Neuronal stem cell (in vitro differentiated cells): ENCODE measurements at regions not wholly inside any gene's neighbourhood (a gene's known extent, or its start where the extent isn't known, plus 50 kb on each side); places are given as distances from the start of the nearest gene placed in this dataset.

Experiments
- DNase-seq: peaks from one replicate; pipeline ENCODE4 v3.0.0-alpha.2; 2013; ENCODE audit warnings: low spot score
- H2AFZ ChIP-seq: one replicate; pipeline ENCODE4 v1.6.1; 2013; ENCODE audit warnings: mild to moderate bottlenecking, low read length, inconsistent platforms
- H2AK5ac ChIP-seq: 2 replicates; pipeline ENCODE4 v1.6.1; 2013; ENCODE audit warnings: low read depth, mild to moderate bottlenecking, inconsistent platforms, low read length, moderate library complexity, mixed read lengths
- H2BK120ac ChIP-seq: 2 replicates; pipeline ENCODE4 v1.6.1; 2013; ENCODE audit warnings: low read depth, mild to moderate bottlenecking, inconsistent platforms, low read length, moderate library complexity, mixed read lengths
- H2BK12ac ChIP-seq: one replicate; pipeline ENCODE4 v1.6.1; 2013; ENCODE audit warnings: low read length, inconsistent platforms
- H2BK15ac ChIP-seq: 2 replicates; pipeline ENCODE4 v1.6.1; 2013; ENCODE audit warnings: mild to moderate bottlenecking, low read length, inconsistent platforms, mixed read lengths
- H2BK5ac ChIP-seq: one replicate; pipeline ENCODE4 v1.6.1; 2013; ENCODE audit warnings: inconsistent platforms, mild to moderate bottlenecking, low read length, moderate library complexity
- H3K14ac ChIP-seq: one replicate; pipeline ENCODE4 v1.6.1; 2013; ENCODE audit warnings: low read length, inconsistent platforms
- H3K18ac ChIP-seq: 2 replicates; pipeline ENCODE4 v1.6.1; 2013; ENCODE audit warnings: low read length, inconsistent platforms
- H3K23ac ChIP-seq: 2 replicates; pipeline ENCODE4 v1.6.1; 2013; ENCODE audit warnings: low read depth, mild to moderate bottlenecking, mixed read lengths, low read length, inconsistent platforms; ENCODE audit not compliant: poor library complexity
- H3K27ac ChIP-seq: replicated peaks from 3 replicates; pipeline ENCODE4 v1.5.1; 2013; ENCODE audit warnings: low read length, inconsistent platforms
- H3K27me3 ChIP-seq, 3 experiments: 2 replicates each; pipeline ENCODE4 v1.6.1; 2013; ENCODE audit warnings: low read length in 3 of 3, mild to moderate bottlenecking in 2 of 3, inconsistent platforms in 1 of 3, low read depth in 1 of 3, mixed read lengths in 1 of 3, moderate library complexity in 1 of 3; ENCODE audit not compliant: control insufficient read depth in 3 of 3, insufficient read depth in 3 of 3
- H3K36me3 ChIP-seq, 2 donors: replicated peaks in 1 of 2; 2 replicates each; pipeline ENCODE4 v1.6.1; 2013; ENCODE audit warnings: low read length in 2 of 2; ENCODE audit not compliant: control insufficient read depth in 2 of 2, insufficient read depth in 2 of 2
- H3K4ac ChIP-seq: 2 replicates; pipeline ENCODE4 v1.6.1; 2013; ENCODE audit warnings: inconsistent platforms, mild to moderate bottlenecking, low read length, moderate library complexity
- H3K4me1 ChIP-seq, 2 donors: 1 replicate in 1 of 2; 2 replicates in 1 of 2; pipeline ENCODE4 v1.6.1; 2013; ENCODE audit warnings: low read length in 2 of 2, low read depth in 1 of 2; ENCODE audit not compliant: control insufficient read depth in 2 of 2, insufficient read depth in 1 of 2
- H3K4me2 ChIP-seq: one replicate; pipeline ENCODE4 v1.6.1; 2013; ENCODE audit warnings: mild to moderate bottlenecking, low read length, inconsistent platforms; ENCODE audit not compliant: insufficient read depth, poor library complexity, severe bottlenecking
- H3K4me3 ChIP-seq, 2 donors: 2 replicates each; pipeline ENCODE4 v1.5.1; 2013; ENCODE audit warnings: low read length in 2 of 2, mild to moderate bottlenecking in 2 of 2, inconsistent platforms in 1 of 2, moderate library complexity in 1 of 2
- H3K79me1 ChIP-seq: one replicate; pipeline ENCODE4 v1.6.1; 2013; ENCODE audit warnings: low read depth, mild to moderate bottlenecking, inconsistent platforms, low read length, moderate library complexity
- H3K9ac ChIP-seq: one replicate; pipeline ENCODE4 v1.6.1; 2013; ENCODE audit warnings: mild to moderate bottlenecking, low read depth, low read length, inconsistent platforms; ENCODE audit not compliant: poor library complexity
- H3K9me3 ChIP-seq, 2 donors: replicated peaks in 1 of 2; 2 replicates each; pipeline versions ENCODE3 to v1.6.1; 2013; ENCODE audit warnings: low read length in 2 of 2, mild to moderate bottlenecking in 2 of 2, inconsistent platforms in 1 of 2, low read depth in 1 of 2, mixed read lengths in 1 of 2, moderate library complexity in 1 of 2; ENCODE audit not compliant: control insufficient read depth in 2 of 2, insufficient read depth in 1 of 2
- H4K8ac ChIP-seq: one replicate; pipeline ENCODE4 v1.6.1; 2013; ENCODE audit warnings: low read depth, mild to moderate bottlenecking, inconsistent platforms, low read length, moderate library complexity
- H4K91ac ChIP-seq: one replicate; pipeline ENCODE4 v1.6.1; 2013; ENCODE audit warnings: low read length, low read depth, mild to moderate bottlenecking, inconsistent platforms; ENCODE audit not compliant: poor library complexity
- WGBS, 2 donors: extraction: QIAGEN DNeasy Blood & Tissue Kit; methylation state at CpG; one replicate each; pipeline ENCODE4 v1.1.7; 2013; ENCODE audit warnings: missing lambda C conversion rate in 2 of 2, mixed read lengths in 1 of 2; ENCODE audit not compliant: insufficient read length in 2 of 2, insufficient replicate concordance in 1 of 2; ENCODE audit errors: extremely low coverage in 2 of 2; 5-methylcytosine and 5-hydroxymethylcytosine counted together

- H2AFZ ChIP-seq = no peak overlapping the region
- H3K27me3 ChIP-seq = no peaks in the 10 kb centered on the region
- no peak overlapping the region for H3K18ac ChIP-seq
- no peaks in the 10 kb centered on the region for H3K36me3 ChIP-seq
- no peak overlapping the region for H2AK5ac ChIP-seq
- no peaks in the 10 kb centered on the region for H3K9me3 ChIP-seq
- H3K23ac ChIP-seq = no peak overlapping the region
- WGBS, 2 donors = no CpG with 5 or more reads among the region's 8 CpGs
- no peak overlapping the region for H2BK120ac ChIP-seq
- H4K91ac ChIP-seq = no peak overlapping the region
- H2BK12ac ChIP-seq = no peak overlapping the region
- no peaks in the 10 kb centered on the region for H3K79me1 ChIP-seq
- no peak for DNase-seq
- H3K14ac ChIP-seq = no peak overlapping the region
- H3K27ac ChIP-seq = no peak overlapping the region
- no peak overlapping the region for H2BK15ac ChIP-seq
- H3K9ac ChIP-seq = no peak overlapping the region
- H3K4me2 ChIP-seq = no peak overlapping the region
- H2BK5ac ChIP-seq = no peak overlapping the region
- H3K4me3 ChIP-seq = no peak overlapping the region
- H4K8ac ChIP-seq = no peak overlapping the region
- H3K4ac ChIP-seq = no peak overlapping the region
- no peaks in the 10 kb centered on the region for H3K4me1 ChIP-seq
These were observed 72.0 kb upstream of the RFX3 start for GRCh38 chr9:3597792-3598191.

DNA sequence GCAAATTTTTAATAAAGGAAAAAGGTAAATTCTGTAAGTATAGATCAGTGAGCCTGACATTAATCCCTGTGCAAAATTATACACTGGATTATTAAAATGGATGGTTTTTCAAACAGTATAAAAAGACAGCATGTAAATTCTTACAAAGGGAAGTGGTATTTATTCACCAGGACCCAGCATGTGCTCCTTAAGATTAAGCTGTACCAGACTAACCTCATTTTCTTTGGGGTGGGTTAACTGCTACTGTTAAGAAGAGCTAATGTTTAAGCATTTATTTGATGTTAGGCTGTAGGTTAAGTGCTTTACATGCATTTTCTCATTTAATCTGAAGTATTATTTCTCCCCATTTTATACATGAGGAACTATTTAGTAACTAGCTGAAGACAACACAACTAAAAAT is 60.3 kb upstream of the RFX3 start:
- Histone ChIP-seq H3K4ac (no peak overlapping the region), H3K27ac (no peak overlapping the region), H2AFZ (no peak overlapping the region), H4K8ac (no peak overlapping the region), H3K18ac (no peak overlapping the region), H4K91ac (no peak overlapping the region), H3K9ac (no peak overlapping the region), H3K36me3 (no peaks in the 10 kb centered on the region), H3K9me3 (peaks cover 0 to 13% of the 10 kb centered on the region in 2 donors), H2BK12ac (no peak overlapping the region), H3K79me1 (no peaks in the 10 kb centered on the region), H3K27me3 (no peaks in the 10 kb centered on the region), H3K4me2 (no peak overlapping the region), H3K4me1 (no peaks in the 10 kb centered on the region), H2AK5ac (no peak overlapping the region), H2BK15ac (no peak overlapping the region), H3K4me3 (no peak overlapping the region), H3K23ac (no peak overlapping the region), H2BK120ac (no peak overlapping the region), H2BK5ac (no peak overlapping the region), H3K14ac (no peak overlapping the region)
- DNase-seq = no peak

- Histone ChIP-seq H3K4me3 (no peak overlapping the region), H2BK120ac (no peak overlapping the region), H3K4me2 (no peak overlapping the region), H4K91ac (no peak overlapping the region), H4K8ac (no peak overlapping the region), H3K4ac (no peak overlapping the region), H3K9ac (no peak overlapping the region), H3K27ac (no peak overlapping the region), H2BK5ac (no peak overlapping the region), H3K27me3 (no peaks in the 10 kb centered on the region), H2BK15ac (no peak overlapping the region), H2AFZ (no peak overlapping the region), H2BK12ac (no peak overlapping the region), H3K14ac (no peak overlapping the region), H3K23ac (no peak overlapping the region), H3K4me1 (no peaks in the 10 kb centered on the region), H3K36me3 (no peaks in the 10 kb centered on the region), H3K79me1 (no peaks in the 10 kb centered on the region), H3K18ac (no peak overlapping the region), H3K9me3 (peaks cover 0 to 16% of the 10 kb centered on the region in 2 donors), H2AK5ac (no peak overlapping the region)
- DNase-seq = no peak
- no CpG with 5 or more reads among the region's 6 CpGs for WGBS, 2 donors
These were observed 59.8 kb upstream of the RFX3 start for GRCh38 chr9:3585606-3586005.

- H3K9me3 ChIP-seq = peaks cover 0 to 22% of the 10 kb centered on the region in 2 donors
- H3K9ac ChIP-seq = no peak overlapping the region
- H2BK120ac ChIP-seq = no peak overlapping the region
- H3K4me1 ChIP-seq = no peaks in the 10 kb centered on the region
- no peak for DNase-seq
- no peak overlapping the region for H3K4ac ChIP-seq
- H3K27me3 ChIP-seq = no peaks in the 10 kb centered on the region
- no peak overlapping the region for H3K4me2 ChIP-seq
- H3K36me3 ChIP-seq = no peaks in the 10 kb centered on the region
- no peak overlapping the region for H3K18ac ChIP-seq
- H2BK15ac ChIP-seq = no peak overlapping the region
- H4K91ac ChIP-seq = no peak overlapping the region
- H3K4me3 ChIP-seq = no peak overlapping the region
- WGBS, 2 donors = no CpG with 5 or more reads among the region's 2 CpGs
- H2AFZ ChIP-seq = no peak overlapping the region
- H3K23ac ChIP-seq = no peak overlapping the region
- no peak overlapping the region for H2BK5ac ChIP-seq
- no peak overlapping the region for H3K27ac ChIP-seq
- no peak overlapping the region for H2BK12ac ChIP-seq
- no peak overlapping the region for H4K8ac ChIP-seq
- no peak overlapping the region for H3K14ac ChIP-seq
- no peaks in the 10 kb centered on the region for H3K79me1 ChIP-seq
- no peak overlapping the region for H2AK5ac ChIP-seq
These were observed 53.0 kb upstream of the RFX3 start for GRCh38 chr9:3578786-3579185.
